ENCODE measurements at regions not wholly inside any gene's neighbourhood (a gene's known extent, or its start where the extent isn't known, plus 50 kb on each side); places are given as distances from the start of the nearest gene placed in this dataset.
A peak's percentile ranks its signal among the peaks of the same experiment; 100 is the strongest.

GRCh38 chr2:44833171-44834069 is 108.1 kb upstream of the SIX3 start (continued):
- TF ChIP-seq BCL11A (IDR thresholded peaks at IDR 0.05; ENCODE audit: low read depth, low read length) (peak; percentile 61; the same call in 1 of the 2 replicates), ZBTB33 (IDR thresholded peaks at IDR 0.05) (no peak), IRF5 (IDR thresholded peaks at IDR 0.05; ENCODE audit: borderline replicate concordance) (no peak), HCFC1 (IDR thresholded peaks at IDR 0.05; ENCODE audit: low read length) (no peak), KDM1A (IDR thresholded peaks at IDR 0.05; ENCODE audit: borderline replicate concordance) (no peak)

GRCh38 chr2:44834656-44835055 is 106.8 kb upstream of the SIX3 start:
- Histone ChIP-seq H3K4me2 (ENCODE audit: control insufficient read depth, insufficient read depth) (0 out of 2 replicates have a peak overlapping the region, but pooled peaks have one; percentile 14), H3K36me3 (ENCODE audit: control insufficient read depth in 2 of 2, insufficient read depth in 2 of 2, low read length in 1 of 2) (no peaks in the 10 kb centered on the region), H3K27me3 (replicated peaks in 1 of 2; ENCODE audit: control insufficient read depth in 2 of 2, insufficient read depth in 2 of 2, low read length in 1 of 2) (no peaks in the 10 kb centered on the region), H3K9ac (ENCODE audit: control insufficient read depth, insufficient read depth, low read length) (no peak overlapping the region), H3K79me2 (ENCODE audit: control insufficient read depth, insufficient read depth, low read length) (no peaks in the 10 kb centered on the region), H3K27ac (ENCODE audit: control insufficient read depth, insufficient read depth) (peak overlapping the region; percentile 62), H3K9me3 (replicated peaks; ENCODE audit: control insufficient read depth, insufficient read depth, low read length) (peaks cover 8% of the 10 kb centered on the region; the same call in 2 of the 3 replicates), H2AFZ (ENCODE audit: control insufficient read depth, low read depth, low read length) (0 out of 2 replicates have a peak overlapping the region, but pooled peaks have one; percentile 15), H3K4me3 (no peak overlapping the region), H4K20me1 (ENCODE audit: control insufficient read depth, insufficient read depth) (no peaks in the 10 kb centered on the region), H3K4me1 (ENCODE audit: control insufficient read depth, insufficient read depth, low read length) (peaks cover 43% of the 10 kb centered on the region)
- FAIRE-seq (no peak), DNase-seq (ENCODE audit: low read depth, low spot score) (no peak), ATAC-seq (no peak)
- SMC1A ChIA-PET (ENCODE audit: uncharacterized antibody, unreplicated experiment) = interaction anchor here (0.7 to 3.4 kb wide), 12 partner anchors 8 to 357 kb away, joined by 3 to 16 read pairs (median 6); no protein-coding TSS in a partner anchor
- CTCF ChIA-PET = interaction anchor here (1.2 to 2.0 kb wide), 2 partner anchors 28 to 357 kb away, joined by 3 to 4 read pairs; no protein-coding TSS in a partner anchor
- RAD21 ChIA-PET (ENCODE audit: unreplicated experiment) = interaction anchor here (1.5 to 2.5 kb wide), 3 partner anchors 54 to 355 kb away, joined by 4 to 8 read pairs (median 5); no protein-coding TSS in a partner anchor
- BruUV-seq (replicated peaks) = no TSS peak
- intact Hi-C loops (cut with micrococcal nuclease; ENCODE audit: unreplicated experiment) = loop anchor here (5.0 to 10.0 kb wide), 2 partner anchors 102 to 260 kb away; no protein-coding TSS in a partner anchor
- in situ Hi-C loops (cut with MboI) = no loop called here
- 0% methylated on average over 1 of the region's 1 CpG for WGBS (ENCODE audit: insufficient coverage, insufficient replicate concordance, low lambda C conversion rate, missing lambda C conversion rate)
- POLR2A ChIA-PET = interaction anchor here (1.4 to 2.2 kb wide), 2 partner anchors 10 to 56 kb away, joined by 5 to 7 read pairs; no protein-coding TSS in a partner anchor
- TF ChIP-seq CREM (IDR thresholded peaks at IDR 0.05; ENCODE audit: low read depth) (no peak), ZBTB33 (IDR thresholded peaks at IDR 0.05) (no peak), CHD4 (IDR thresholded peaks at IDR 0.05) (no peak), E4F1 (IDR thresholded peaks at IDR 0.05; ENCODE audit: borderline replicate concordance, partially characterized antibody) (no peak), E2F8 (IDR thresholded peaks at IDR 0.05; ENCODE audit: low read depth, partially characterized antibody) (no peak)

Measured in GM12878 (cell line).